HG03520 (cell line): ENCODE measurements at regions not wholly inside any gene's neighbourhood (a gene's known extent, or its start where the extent isn't known, plus 50 kb on each side); places are given as distances from the start of the nearest gene placed in this dataset.
"Not testable (repeated sequence)": the region's sequence is repeated elsewhere in the genome, so short reads cannot be mapped to it uniquely, and the experiment has no call there.

Experiments
- ATAC-seq: cut with Tn5 transposase; IDR thresholded peaks from one replicate; pipeline ENCODE4 v1.9.1; 2021; ENCODE audit warnings: mild to moderate bottlenecking, moderate library complexity; ENCODE audit not compliant: unreplicated experiment

- ATAC-seq, result no peak
These were observed 380.2 kb downstream of the LNPK start for GRCh38 chr2:175621821-175622220.

GRCh38 chr2:175620106-175620505, 382.0 kb downstream of the LNPK start:
- ATAC-seq, result no peak

- ATAC-seq, result no peak
These were observed 382.7 kb downstream of the LNPK start for GRCh38 chr2:175619179-175620045.

GRCh38 chr2:175612280-175612679, 389.8 kb downstream of the LNPK start:
- no peak for ATAC-seq

- ATAC-seq, result no peak
These were observed 395.8 kb downstream of the LNPK start for GRCh38 chr2:175606010-175606841.

GRCh38 chr2:175605640-175606009, 396.4 kb downstream of the LNPK start:
- no peak for ATAC-seq

GRCh38 chr2:175601969-175602368, 400.1 kb downstream of the LNPK start:
- no peak for ATAC-seq

GRCh38 chr2:175599966-175600831, 401.9 kb downstream of the LNPK start:
- ATAC-seq, result no peak

- no peak for ATAC-seq
These were observed 404.8 kb downstream of the LNPK start for GRCh38 chr2:175597286-175597685.

- ATAC-seq, result no peak
These were observed 406.9 kb downstream of the LNPK start for GRCh38 chr2:175595139-175595538.

- not testable (repeated sequence) for ATAC-seq
These were observed 408.2 kb downstream of the LNPK start for GRCh38 chr2:175593686-175594525.

GRCh38 chr2:175588213-175588612, 406.7 kb upstream of the ATP5MC3 start:
- not testable (repeated sequence) for ATAC-seq

- ATAC-seq, result no peak
These were observed 404.0 kb upstream of the ATP5MC3 start for GRCh38 chr2:175585496-175585895.

GRCh38 chr2:175580652-175581051, 399.1 kb upstream of the ATP5MC3 start:
- no peak for ATAC-seq

- ATAC-seq, result no peak
These were observed 398.1 kb upstream of the ATP5MC3 start for GRCh38 chr2:175579646-175580045.

GRCh38 chr2:175577368-175577970, 396.0 kb upstream of the ATP5MC3 start:
- ATAC-seq, result no peak

- no peak for ATAC-seq
These were observed 395.4 kb upstream of the ATP5MC3 start for GRCh38 chr2:175576875-175577274.

GRCh38 chr2:175576270-175576669, 394.8 kb upstream of the ATP5MC3 start:
- no peak for ATAC-seq

- ATAC-seq, result peak; percentile 99
These were observed 394.1 kb upstream of the ATP5MC3 start for GRCh38 chr2:175575346-175576258.
